Inflammatory macrophage treated with lipopolysaccharide for 4 hours (primary cell): ENCODE measurements at regions not wholly inside any gene's neighbourhood (a gene's known extent, or its start where the extent isn't known, plus 50 kb on each side); places are given as distances from the start of the nearest gene placed in this dataset.

Experiments used
- DNase-seq: peaks from one replicate; pipeline ENCODE4 v3.0.0-alpha.2; 2020

GRCh38 chrX:113892401-113892800, 691.5 kb upstream of the HTR2C start:
- DNase-seq, result no peak

GRCh38 chrX:113873056-113873455, 710.8 kb upstream of the HTR2C start:
- DNase-seq, result no peak

GRCh38 chrX:113868711-113869110, 715.2 kb upstream of the HTR2C start:
- no peak for DNase-seq

GRCh38 chrX:113868177-113868576, 715.7 kb upstream of the HTR2C start:
- DNase-seq, result peak; percentile 1

- no peak for DNase-seq
These were observed 734.5 kb upstream of the HTR2C start for GRCh38 chrX:113849408-113849807.

GRCh38 chrX:113833096-113834055, 750.5 kb upstream of the HTR2C start:
- DNase-seq, result no peak

- DNase-seq, result no peak
These were observed 755.4 kb upstream of the HTR2C start for GRCh38 chrX:113828470-113828869.

GRCh38 chrX:113818346-113818745, 765.5 kb upstream of the HTR2C start:
- no peak for DNase-seq

- DNase-seq, result no peak
These were observed 779.1 kb upstream of the HTR2C start for GRCh38 chrX:113804819-113805218.

GRCh38 chrX:113804291-113804690, 779.6 kb upstream of the HTR2C start:
- no peak for DNase-seq

GRCh38 chrX:113802837-113803236, 781.0 kb upstream of the HTR2C start:
- no peak for DNase-seq

GRCh38 chrX:113800955-113801354, 782.9 kb upstream of the HTR2C start:
- DNase-seq, result no peak

- DNase-seq, result no peak
These were observed 790.3 kb upstream of the HTR2C start for GRCh38 chrX:113793563-113793962.

- DNase-seq, result no peak
These were observed 792.9 kb upstream of the HTR2C start for GRCh38 chrX:113790987-113791386.

- DNase-seq, result peak; percentile 4
These were observed 799.1 kb upstream of the HTR2C start for GRCh38 chrX:113784754-113785153.

GRCh38 chrX:113770806-113771205, 813.1 kb upstream of the HTR2C start:
- DNase-seq, result no peak

- no peak for DNase-seq
These were observed 813.8 kb upstream of the HTR2C start for GRCh38 chrX:113770071-113770470.

GRCh38 chrX:113759422-113759821, 824.5 kb upstream of the HTR2C start:
- no peak for DNase-seq

GRCh38 chrX:113747274-113747973, 836.5 kb upstream of the HTR2C start:
- DNase-seq, result no peak

GRCh38 chrX:113743069-113743468, 840.8 kb upstream of the HTR2C start:
- DNase-seq, result no peak

- no peak for DNase-seq
These were observed 842.1 kb upstream of the HTR2C start for GRCh38 chrX:113741744-113742143.

GRCh38 chrX:113728937-113729336, 854.9 kb upstream of the HTR2C start:
- DNase-seq, result no peak

- no peak for DNase-seq
These were observed 857.0 kb upstream of the HTR2C start for GRCh38 chrX:113726898-113727297.

- no peak for DNase-seq
These were observed 857.4 kb upstream of the HTR2C start for GRCh38 chrX:113726466-113726865.
